CD14-positive monocyte (primary cell): ENCODE measurements at regions not wholly inside any gene's neighbourhood (a gene's known extent, or its start where the extent isn't known, plus 50 kb on each side); places are given as distances from the start of the nearest gene placed in this dataset.

ENCODE experiments used
- DNase-seq, 3 donors: peaks; one replicate each; pipeline ENCODE4 v3.0.0-alpha.2; 2011 to 2022
- H2AFZ ChIP-seq: 2 replicates; pipeline ENCODE4 v1.6.0; 2012; ENCODE audit warnings: mild to moderate bottlenecking, low read depth, low read length, inconsistent platforms; ENCODE audit not compliant: insufficient read depth, poor library complexity, severe bottlenecking
- H3K27ac ChIP-seq, 2 donors: 1 replicate in 1 of 2; 2 replicates in 1 of 2; pipeline ENCODE4 v1.5.1; 2012 to 2013; ENCODE audit warnings: low read length in 2 of 2, control low read depth in 1 of 2, inconsistent platforms in 1 of 2, low read depth in 1 of 2, mild to moderate bottlenecking in 1 of 2
- H3K27me3 ChIP-seq, 2 donors: one replicate each; pipeline versions ENCODE4 v1.6.0 to v1.6.1; 2011 to 2013; ENCODE audit warnings: low read length in 2 of 2; ENCODE audit not compliant: control insufficient read depth in 2 of 2, insufficient read depth in 2 of 2
- H3K36me3 ChIP-seq, 2 donors: replicated peaks in 1 of 2; 1 replicate in 1 of 2; 2 replicates in 1 of 2; pipeline versions ENCODE4 v1.5.1 to v1.6.1; 2012 to 2013; ENCODE audit warnings: low read length in 2 of 2, control low read depth in 1 of 2, inconsistent platforms in 1 of 2, mild to moderate bottlenecking in 1 of 2; ENCODE audit not compliant: insufficient read depth in 2 of 2, control insufficient read depth in 1 of 2
- H3K4me1 ChIP-seq, 2 donors: 1 replicate in 1 of 2; 2 replicates in 1 of 2; pipeline versions ENCODE4 v1.5.1 to v1.6.1; 2012 to 2013; ENCODE audit warnings: low read length in 2 of 2, control low read depth in 1 of 2, inconsistent platforms in 1 of 2, mild to moderate bottlenecking in 1 of 2, moderate library complexity in 1 of 2; ENCODE audit not compliant: insufficient read depth in 2 of 2, control insufficient read depth in 1 of 2
- H3K4me2 ChIP-seq: replicated peaks from 2 replicates; pipeline ENCODE3; 2012; ENCODE audit warnings: low read length, moderate library complexity, mild to moderate bottlenecking; ENCODE audit not compliant: poor library complexity, severe bottlenecking; ENCODE audit errors: extremely low read depth
- H3K4me3 ChIP-seq, 3 experiments: fragments of 200-600 bp in 1 of 3; sonication (generic) in 1 of 3; replicated peaks in 1 of 3; 1 replicate in 2 of 3; 2 replicates in 1 of 3; pipeline ENCODE4 v1.5.1; 2011 to 2013; ENCODE audit warnings: low read length in 3 of 3, mild to moderate bottlenecking in 3 of 3, control low read depth in 2 of 3, low read depth in 2 of 3, inconsistent platforms in 1 of 3, moderate library complexity in 1 of 3
- H3K79me2 ChIP-seq: 2 replicates; pipeline ENCODE4 v1.6.0; 2012; ENCODE audit warnings: mild to moderate bottlenecking, control low read depth, inconsistent platforms, low read length, moderate library complexity; ENCODE audit not compliant: insufficient read depth
- H3K9ac ChIP-seq: 2 replicates; pipeline ENCODE4 v1.6.0; 2017; ENCODE audit warnings: low read length, mild to moderate bottlenecking; ENCODE audit not compliant: insufficient read depth, poor library complexity, severe bottlenecking
- H3K9me3 ChIP-seq, 2 donors: replicated peaks in 1 of 2; 1 replicate in 1 of 2; 2 replicates in 1 of 2; pipeline versions ENCODE4 v1.5.1 to v1.6.1; 2012 to 2013; ENCODE audit warnings: low read length in 2 of 2, control low read depth in 1 of 2; ENCODE audit not compliant: control insufficient read depth in 1 of 2, insufficient read depth in 1 of 2
- H4K20me1 ChIP-seq: 2 replicates; pipeline ENCODE4 v1.6.0; 2012; ENCODE audit warnings: mild to moderate bottlenecking, low read length, control low read depth, moderate library complexity; ENCODE audit not compliant: insufficient read depth
- H3K27ac Mint-ChIP-seq, 7 donors: one replicate each; pipeline ENCODE4 v1.8.0; 2020; ENCODE audit warnings: mild to moderate bottlenecking in 7 of 7, mixed read lengths in 7 of 7, moderate library complexity in 6 of 7, inconsistent platforms in 2 of 7
- H3K27me3 Mint-ChIP-seq, 3 donors: one replicate each; pipeline ENCODE4 v1.8.0; 2021 to 2022; ENCODE audit warnings: low read depth in 3 of 3, mild to moderate bottlenecking in 3 of 3, mixed read lengths in 3 of 3, moderate library complexity in 3 of 3, inconsistent platforms in 1 of 3
- H3K36me3 Mint-ChIP-seq, 2 donors: one replicate each; pipeline ENCODE4 v1.8.0; 2020; ENCODE audit warnings: mixed read lengths in 2 of 2, inconsistent platforms in 1 of 2, mild to moderate bottlenecking in 1 of 2
- H3K4me1 Mint-ChIP-seq: one replicate; pipeline ENCODE4 v1.8.0; 2020; ENCODE audit warnings: mild to moderate bottlenecking, mixed read lengths
- H3K4me3 Mint-ChIP-seq, 2 donors: one replicate each; pipeline ENCODE4 v1.8.0; 2020; ENCODE audit warnings: mild to moderate bottlenecking in 2 of 2, mixed read lengths in 2 of 2, moderate library complexity in 1 of 2
- H3K9me3 Mint-ChIP-seq, 7 donors: one replicate each; pipeline ENCODE4 v1.8.0; 2020 to 2022; ENCODE audit warnings: mixed read lengths in 7 of 7, mild to moderate bottlenecking in 6 of 7, moderate library complexity in 6 of 7, inconsistent platforms in 2 of 7
- WGBS: methylation state at CpG from one replicate; pipeline ENCODE4 v1.1.5; 2013; ENCODE audit warnings: missing lambda C conversion rate; ENCODE audit not compliant: insufficient coverage; 5-methylcytosine and 5-hydroxymethylcytosine counted together
- intact Hi-C, 2 donors: fragments of 100-400 bp; cut with micrococcal nuclease; formaldehyde crosslinking; loops; one replicate each; pipeline versions ENCODE4 v1.15.0 to v1.15.1; 2023
- TF ChIP-seq, protein P1 (sequence below): fragments of 200-600 bp; IDR thresholded peaks from one replicate; pipeline ENCODE4 v1.8.0; 2022; ENCODE audit warnings: antibody characterized with exemption, mild to moderate bottlenecking

DNA sequence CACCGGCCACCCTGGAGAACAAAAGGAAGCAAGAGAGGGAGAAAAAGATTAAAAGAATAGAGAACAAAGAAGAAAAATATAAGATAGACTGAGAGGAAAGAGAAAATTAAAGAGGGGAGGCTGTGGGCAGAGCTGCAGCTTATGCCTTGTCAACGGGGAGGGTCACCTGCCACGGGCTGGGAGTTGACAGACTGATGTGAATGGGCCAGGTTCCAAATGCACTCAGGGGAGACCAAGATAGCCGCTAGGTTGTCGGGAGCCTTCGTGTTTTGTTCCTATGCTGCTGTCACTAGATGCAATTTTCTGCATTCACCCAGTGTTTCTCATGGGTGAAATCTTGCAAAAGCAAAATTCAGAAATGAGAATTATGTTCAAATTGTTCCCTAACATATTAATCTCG, 119.6 kb upstream of the MTHFD1L start:
- Mint-ChIP-seq H3K4me3 (no peak overlapping the region), H3K36me3 (no peaks in the 10 kb centered on the region), H3K27me3 (peaks cover 7 to 11% (median 10%) of the 10 kb centered on the region in 3 donors), H3K27ac (no peak overlapping the region), H3K4me1 (no peaks in the 10 kb centered on the region), H3K9me3 (no peaks in the 10 kb centered on the region)
- Histone ChIP-seq H3K4me3 (no peak overlapping the region), H3K4me2 (no peak overlapping the region), H3K4me1 (no peaks in the 10 kb centered on the region), H3K27me3 (no peaks in the 10 kb centered on the region), H3K36me3 (no peaks in the 10 kb centered on the region), H2AFZ (no peak overlapping the region), H3K27ac (no peak overlapping the region), H4K20me1 (no peaks in the 10 kb centered on the region), H3K9me3 (no peaks in the 10 kb centered on the region), H3K9ac (no peak overlapping the region), H3K79me2 (no peaks in the 10 kb centered on the region)
- intact Hi-C loops = no loop called here
- TF ChIP-seq, protein P1, sequence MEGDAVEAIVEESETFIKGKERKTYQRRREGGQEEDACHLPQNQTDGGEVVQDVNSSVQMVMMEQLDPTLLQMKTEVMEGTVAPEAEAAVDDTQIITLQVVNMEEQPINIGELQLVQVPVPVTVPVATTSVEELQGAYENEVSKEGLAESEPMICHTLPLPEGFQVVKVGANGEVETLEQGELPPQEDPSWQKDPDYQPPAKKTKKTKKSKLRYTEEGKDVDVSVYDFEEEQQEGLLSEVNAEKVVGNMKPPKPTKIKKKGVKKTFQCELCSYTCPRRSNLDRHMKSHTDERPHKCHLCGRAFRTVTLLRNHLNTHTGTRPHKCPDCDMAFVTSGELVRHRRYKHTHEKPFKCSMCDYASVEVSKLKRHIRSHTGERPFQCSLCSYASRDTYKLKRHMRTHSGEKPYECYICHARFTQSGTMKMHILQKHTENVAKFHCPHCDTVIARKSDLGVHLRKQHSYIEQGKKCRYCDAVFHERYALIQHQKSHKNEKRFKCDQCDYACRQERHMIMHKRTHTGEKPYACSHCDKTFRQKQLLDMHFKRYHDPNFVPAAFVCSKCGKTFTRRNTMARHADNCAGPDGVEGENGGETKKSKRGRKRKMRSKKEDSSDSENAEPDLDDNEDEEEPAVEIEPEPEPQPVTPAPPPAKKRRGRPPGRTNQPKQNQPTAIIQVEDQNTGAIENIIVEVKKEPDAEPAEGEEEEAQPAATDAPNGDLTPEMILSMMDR = no peak
- WGBS = 98% methylated on average over 5 of the region's 7 CpGs
- no peak for DNase-seq

DNA sequence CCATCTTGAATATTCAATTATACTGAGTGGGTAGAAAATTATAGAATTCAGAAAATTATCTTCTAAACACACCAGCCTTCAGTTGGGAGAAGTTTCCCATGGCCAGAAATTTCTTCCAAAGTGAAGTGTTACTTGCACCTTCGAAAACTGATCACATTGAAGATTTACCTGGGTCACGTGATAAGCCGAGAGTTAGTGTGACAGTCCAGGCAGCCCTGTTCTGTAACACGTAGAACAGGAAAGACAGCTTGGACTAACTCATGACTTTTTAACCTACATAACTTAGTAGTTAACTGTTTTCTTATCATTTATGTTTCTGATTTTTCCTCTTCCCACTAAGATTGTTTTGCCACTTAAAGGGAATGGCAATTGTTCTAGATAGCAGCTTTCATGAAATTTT, 118.3 kb upstream of the MTHFD1L start:
- WGBS = 97% methylated on average over 3 of the region's 4 CpGs

More for the DNA sequence above, 118.3 kb upstream of the MTHFD1L start:
- Histone ChIP-seq H2AFZ (no peak overlapping the region), H3K9ac (no peak overlapping the region), H3K79me2 (no peaks in the 10 kb centered on the region), H3K9me3 (no peaks in the 10 kb centered on the region), H3K27ac (no peak overlapping the region), H4K20me1 (no peaks in the 10 kb centered on the region), H3K27me3 (no peaks in the 10 kb centered on the region), H3K4me2 (no peak overlapping the region), H3K4me3 (no peak overlapping the region), H3K36me3 (no peaks in the 10 kb centered on the region), H3K4me1 (no peaks in the 10 kb centered on the region)
- Mint-ChIP-seq H3K36me3 (no peaks in the 10 kb centered on the region), H3K27me3 (peaks cover 6 to 10% (median 7%) of the 10 kb centered on the region in 3 donors), H3K9me3 (no peaks in the 10 kb centered on the region), H3K4me3 (no peak overlapping the region), H3K27ac (no peak overlapping the region), H3K4me1 (no peaks in the 10 kb centered on the region)
- no peak for DNase-seq
- intact Hi-C loops = no loop called here
- TF ChIP-seq, protein P1 = no peak
